ENCODE measurements at regions not wholly inside any gene's neighbourhood (a gene's known extent, or its start where the extent isn't known, plus 50 kb on each side); places are given as distances from the start of the nearest gene placed in this dataset.

GRCh38 chr18:27662949-27663348, 477.8 kb upstream of the CHST9 start:
- no TSS peak for BruUV-seq (replicated peaks)
- Histone ChIP-seq H4K20me1 (ENCODE audit: insufficient read depth) (no peaks in the 10 kb centered on the region), H3K27ac (no peak overlapping the region), H3K4me2 (no peak overlapping the region), H3K4me1 (replicated peaks; ENCODE audit: insufficient read depth) (no peaks in the 10 kb centered on the region), H3K36me3 (ENCODE audit: low read depth) (no peaks in the 10 kb centered on the region), H3K79me2 (ENCODE audit: low read depth) (no peaks in the 10 kb centered on the region), H3F3A (ENCODE audit: insufficient read depth, low read depth) (no peaks in the 10 kb centered on the region), H3K4me3 (no peak overlapping the region), H2AFZ (no peak overlapping the region), H3K9me2 (ENCODE audit: insufficient read depth) (no peaks in the 10 kb centered on the region), H3K27me3 (ENCODE audit: insufficient read depth, low read depth) (no peaks in the 10 kb centered on the region), H3K9me3 (ENCODE audit: insufficient read depth, low read depth) (no peaks in the 10 kb centered on the region)
- POLR2A ChIA-PET (ENCODE audit: unreplicated experiment) = no interaction called here
- CTCF ChIA-PET = no interaction called here
- TF ChIP-seq CTCF (conservative IDR thresholded peaks at IDR 0.05) (no peak), EZH2 (IDR thresholded peaks at IDR 0.05; ENCODE audit: low read depth) (no peak)
- no peak for DNase-seq
- intact Hi-C loops (cut with micrococcal nuclease; ENCODE audit: unreplicated experiment) = no loop called here

- no peaks in the 10 kb centered on the region for H3K27me3 ChIP-seq (ENCODE audit: insufficient read depth, low read depth)
- no peak overlapping the region for H3K27ac ChIP-seq
- intact Hi-C loops (cut with micrococcal nuclease; ENCODE audit: unreplicated experiment) = no loop called here
- no peaks in the 10 kb centered on the region for H4K20me1 ChIP-seq (ENCODE audit: insufficient read depth)
- H3K4me2 ChIP-seq = no peak overlapping the region
- CTCF ChIA-PET = no interaction called here
- TF ChIP-seq CTCF (conservative IDR thresholded peaks at IDR 0.05) (no peak), EZH2 (IDR thresholded peaks at IDR 0.05; ENCODE audit: low read depth) (no peak)
- BruUV-seq (replicated peaks) = no TSS peak
- H2AFZ ChIP-seq = no peak overlapping the region
- no peak for DNase-seq
- no peaks in the 10 kb centered on the region for H3K4me1 ChIP-seq (replicated peaks; ENCODE audit: insufficient read depth)
- POLR2A ChIA-PET (ENCODE audit: unreplicated experiment) = no interaction called here
- H3K4me3 ChIP-seq = no peak overlapping the region
- H3K36me3 ChIP-seq (ENCODE audit: low read depth) = no peaks in the 10 kb centered on the region
- H3K79me2 ChIP-seq (ENCODE audit: low read depth) = no peaks in the 10 kb centered on the region
- H3K9me3 ChIP-seq (ENCODE audit: insufficient read depth, low read depth) = no peaks in the 10 kb centered on the region
- H3K9me2 ChIP-seq (ENCODE audit: insufficient read depth) = no peaks in the 10 kb centered on the region
- no peaks in the 10 kb centered on the region for H3F3A ChIP-seq (ENCODE audit: insufficient read depth, low read depth)
These were observed 477.4 kb upstream of the CHST9 start for GRCh38 chr18:27662537-27662936.

GRCh38 chr18:27661320-27662018, 476.4 kb upstream of the CHST9 start:
- Histone ChIP-seq H4K20me1 (ENCODE audit: insufficient read depth) (no peaks in the 10 kb centered on the region), H3K4me3 (no peak overlapping the region), H3K27ac (no peak overlapping the region), H3K36me3 (ENCODE audit: low read depth) (no peaks in the 10 kb centered on the region), H3F3A (ENCODE audit: insufficient read depth, low read depth) (no peaks in the 10 kb centered on the region), H3K79me2 (ENCODE audit: low read depth) (no peaks in the 10 kb centered on the region), H3K4me2 (no peak overlapping the region), H3K9me3 (ENCODE audit: insufficient read depth, low read depth) (no peaks in the 10 kb centered on the region), H3K4me1 (replicated peaks; ENCODE audit: insufficient read depth) (no peaks in the 10 kb centered on the region), H3K9me2 (ENCODE audit: insufficient read depth) (no peaks in the 10 kb centered on the region), H2AFZ (no peak overlapping the region), H3K27me3 (ENCODE audit: insufficient read depth, low read depth) (no peaks in the 10 kb centered on the region)
- TF ChIP-seq CTCF (conservative IDR thresholded peaks at IDR 0.05) (no peak), EZH2 (IDR thresholded peaks at IDR 0.05; ENCODE audit: low read depth) (no peak)
- no peak for DNase-seq
- intact Hi-C loops (cut with micrococcal nuclease; ENCODE audit: unreplicated experiment) = no loop called here
- BruUV-seq (replicated peaks) = no TSS peak
- ChIA-PET CTCF (no interaction called here), POLR2A (ENCODE audit: unreplicated experiment) (no interaction called here)

Data from PC-9 (cell line).